SU-DHL-6 (cell line): ENCODE measurements at regions not wholly inside any gene's neighbourhood (a gene's known extent, or its start where the extent isn't known, plus 50 kb on each side); places are given as distances from the start of the nearest gene placed in this dataset.

Experiments used
- CTCF ChIP-seq: fragments of 200-600 bp; sonication (generic); IDR thresholded peaks from one replicate; pipeline ENCODE4 v1.5.1; 2017; ENCODE audit warnings: antibody characterized with exemption, mild to moderate bottlenecking, low read length, moderate library complexity; ENCODE audit not compliant: insufficient read depth, poor library complexity, severe bottlenecking
- EZH2phosphoT487 ChIP-seq: fragments of 200-600 bp; sonication (generic), shearing (Covaris generic); conservative IDR thresholded peaks from 2 replicates; pipeline ENCODE4 v1.6.1; 2018; ENCODE audit warnings: mild to moderate bottlenecking, antibody characterized with exemption, low read length, moderate library complexity, mixed read lengths

- TF ChIP-seq CTCF (no peak), EZH2phosphoT487 (no peak)
These were observed 714.0 kb downstream of the UTRN start for GRCh38 chr6:144999127-144999526.
